Tibial nerve (tissue), 4 donors: ENCODE measurements at regions not wholly inside any gene's neighbourhood (a gene's known extent, or its start where the extent isn't known, plus 50 kb on each side); places are given as distances from the start of the nearest gene placed in this dataset.

Experiments
- EP300 ChIP-seq, 2 donors: sonication (generic); formaldehyde crosslinking; IDR thresholded peaks; one replicate each; pipeline ENCODE4 v1.6.1; 2017; ENCODE audit warnings: antibody characterized with exemption in 2 of 2, mild to moderate bottlenecking in 1 of 2
- POLR2A ChIP-seq, 2 donors: fragments of 450-650 bp; IDR thresholded peaks; one replicate each; pipeline ENCODE4 v1.6.1; 2017; ENCODE audit warnings: antibody characterized with exemption in 2 of 2, mild to moderate bottlenecking in 2 of 2, moderate library complexity in 2 of 2
- TF ChIP-seq, protein P1 (sequence below), 5 experiments: fragments of 200-600 bp in 3 of 5; fragments of 450-650 bp in 2 of 5; sonication (generic) in 3 of 5; IDR thresholded peaks; one replicate each; pipeline ENCODE4 v1.5.1; 2016 to 2019; ENCODE audit warnings: antibody characterized with exemption in 5 of 5, mild to moderate bottlenecking in 3 of 5, moderate library complexity in 2 of 5

- TF ChIP-seq, protein P1, sequence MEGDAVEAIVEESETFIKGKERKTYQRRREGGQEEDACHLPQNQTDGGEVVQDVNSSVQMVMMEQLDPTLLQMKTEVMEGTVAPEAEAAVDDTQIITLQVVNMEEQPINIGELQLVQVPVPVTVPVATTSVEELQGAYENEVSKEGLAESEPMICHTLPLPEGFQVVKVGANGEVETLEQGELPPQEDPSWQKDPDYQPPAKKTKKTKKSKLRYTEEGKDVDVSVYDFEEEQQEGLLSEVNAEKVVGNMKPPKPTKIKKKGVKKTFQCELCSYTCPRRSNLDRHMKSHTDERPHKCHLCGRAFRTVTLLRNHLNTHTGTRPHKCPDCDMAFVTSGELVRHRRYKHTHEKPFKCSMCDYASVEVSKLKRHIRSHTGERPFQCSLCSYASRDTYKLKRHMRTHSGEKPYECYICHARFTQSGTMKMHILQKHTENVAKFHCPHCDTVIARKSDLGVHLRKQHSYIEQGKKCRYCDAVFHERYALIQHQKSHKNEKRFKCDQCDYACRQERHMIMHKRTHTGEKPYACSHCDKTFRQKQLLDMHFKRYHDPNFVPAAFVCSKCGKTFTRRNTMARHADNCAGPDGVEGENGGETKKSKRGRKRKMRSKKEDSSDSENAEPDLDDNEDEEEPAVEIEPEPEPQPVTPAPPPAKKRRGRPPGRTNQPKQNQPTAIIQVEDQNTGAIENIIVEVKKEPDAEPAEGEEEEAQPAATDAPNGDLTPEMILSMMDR (IDR thresholded peaks at IDR 0.05), result no peak
- TF ChIP-seq POLR2A (IDR thresholded peaks at IDR 0.05) (no peak), EP300 (IDR thresholded peaks at IDR 0.05) (no peak)
These were observed 350.5 kb upstream of the ETAA1 start for GRCh38 chr2:67046591-67046990.
